Lower leg skin (tissue), 3 donors: ENCODE measurements at regions not wholly inside any gene's neighbourhood (a gene's known extent, or its start where the extent isn't known, plus 50 kb on each side); places are given as distances from the start of the nearest gene placed in this dataset.

ENCODE experiments used
- POLR2A ChIP-seq, 2 donors: fragments of 450-650 bp; IDR thresholded peaks; one replicate each; pipeline ENCODE4 v1.6.1; 2016 to 2017; ENCODE audit warnings: antibody characterized with exemption in 2 of 2, mild to moderate bottlenecking in 1 of 2, moderate library complexity in 1 of 2
- TF ChIP-seq, protein P1 (sequence below), 3 donors: fragments of 450-650 bp; IDR thresholded peaks; one replicate each; pipeline ENCODE4 v1.5.1; 2016; ENCODE audit warnings: antibody characterized with exemption in 3 of 3, mild to moderate bottlenecking in 3 of 3, moderate library complexity in 2 of 3

DNA sequence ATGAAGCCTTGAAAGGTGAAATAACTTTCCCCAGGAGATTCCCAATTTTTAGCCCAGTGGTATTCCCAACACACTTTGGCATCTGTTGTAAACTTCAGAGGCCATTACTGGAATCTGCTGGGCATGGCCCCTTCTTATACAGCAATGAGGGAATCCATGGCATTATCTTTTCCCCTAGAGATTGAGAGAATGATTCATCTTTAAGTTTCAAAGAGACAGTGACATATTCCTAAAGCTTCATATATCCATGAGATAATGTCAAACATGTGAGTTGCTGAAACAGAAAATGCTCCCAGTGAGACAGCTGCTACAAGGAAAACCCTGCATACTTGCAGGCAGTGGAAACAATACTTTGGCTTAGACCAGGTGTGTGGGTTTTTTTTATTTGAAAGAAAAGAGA is 51.1 kb upstream of the DLX2 start:
- TF ChIP-seq, protein P1, sequence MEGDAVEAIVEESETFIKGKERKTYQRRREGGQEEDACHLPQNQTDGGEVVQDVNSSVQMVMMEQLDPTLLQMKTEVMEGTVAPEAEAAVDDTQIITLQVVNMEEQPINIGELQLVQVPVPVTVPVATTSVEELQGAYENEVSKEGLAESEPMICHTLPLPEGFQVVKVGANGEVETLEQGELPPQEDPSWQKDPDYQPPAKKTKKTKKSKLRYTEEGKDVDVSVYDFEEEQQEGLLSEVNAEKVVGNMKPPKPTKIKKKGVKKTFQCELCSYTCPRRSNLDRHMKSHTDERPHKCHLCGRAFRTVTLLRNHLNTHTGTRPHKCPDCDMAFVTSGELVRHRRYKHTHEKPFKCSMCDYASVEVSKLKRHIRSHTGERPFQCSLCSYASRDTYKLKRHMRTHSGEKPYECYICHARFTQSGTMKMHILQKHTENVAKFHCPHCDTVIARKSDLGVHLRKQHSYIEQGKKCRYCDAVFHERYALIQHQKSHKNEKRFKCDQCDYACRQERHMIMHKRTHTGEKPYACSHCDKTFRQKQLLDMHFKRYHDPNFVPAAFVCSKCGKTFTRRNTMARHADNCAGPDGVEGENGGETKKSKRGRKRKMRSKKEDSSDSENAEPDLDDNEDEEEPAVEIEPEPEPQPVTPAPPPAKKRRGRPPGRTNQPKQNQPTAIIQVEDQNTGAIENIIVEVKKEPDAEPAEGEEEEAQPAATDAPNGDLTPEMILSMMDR (IDR thresholded peaks at IDR 0.05) = no peak
- TF ChIP-seq POLR2A (IDR thresholded peaks at IDR 0.05) = no peak
